GM18873 (cell line): ENCODE measurements at regions not wholly inside any gene's neighbourhood (a gene's known extent, or its start where the extent isn't known, plus 50 kb on each side); places are given as distances from the start of the nearest gene placed in this dataset.
"Not testable (repeated sequence)": the region's sequence is repeated elsewhere in the genome, so short reads cannot be mapped to it uniquely, and the experiment has no call there.

Experiments
- ATAC-seq: cut with Tn5 transposase; IDR thresholded peaks from one replicate; pipeline ENCODE4 v1.9.1; 2021; ENCODE audit warnings: mild to moderate bottlenecking, moderate library complexity, moderate number of reproducible peaks; ENCODE audit not compliant: unreplicated experiment, low FRiP score

DNA sequence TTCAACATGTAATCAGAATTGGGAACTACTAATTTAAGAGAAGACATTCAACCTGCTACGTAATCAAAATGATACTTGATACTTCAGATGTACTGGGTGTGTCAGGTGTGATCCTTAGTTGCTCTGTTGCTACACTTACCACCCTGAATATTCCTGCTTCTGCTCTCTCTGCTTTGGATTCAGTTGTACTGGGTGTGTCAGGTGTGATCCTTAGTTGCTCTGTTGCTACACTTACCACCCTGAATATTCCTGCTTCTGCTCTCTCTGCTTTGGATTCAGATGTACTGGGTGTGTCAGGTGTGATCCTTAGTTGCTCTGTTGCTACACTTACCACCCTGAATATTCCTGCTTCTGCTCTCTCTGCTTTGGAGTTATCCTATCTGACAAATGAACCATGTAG is 290.2 kb downstream of the RAB38 start:
- not testable (repeated sequence) for ATAC-seq

DNA sequence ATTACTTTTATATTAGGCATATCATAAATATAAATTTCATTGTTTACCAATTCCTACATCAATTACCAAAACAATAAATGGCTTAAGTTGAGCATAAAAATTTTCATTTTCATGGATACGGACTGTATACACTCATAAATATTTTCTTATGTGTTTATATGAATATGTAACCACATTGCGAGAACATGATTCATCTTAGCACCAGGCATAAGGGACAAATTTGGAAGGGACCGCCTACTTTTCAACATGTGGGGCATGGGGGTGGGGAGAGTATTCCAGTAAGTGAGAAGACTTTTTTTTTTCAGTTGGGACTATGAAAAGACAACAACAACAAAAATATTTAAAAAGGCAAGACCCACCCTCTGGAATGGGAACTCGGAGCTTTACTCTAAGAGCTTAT is 296.1 kb downstream of the RAB38 start:
- ATAC-seq = no peak

DNA sequence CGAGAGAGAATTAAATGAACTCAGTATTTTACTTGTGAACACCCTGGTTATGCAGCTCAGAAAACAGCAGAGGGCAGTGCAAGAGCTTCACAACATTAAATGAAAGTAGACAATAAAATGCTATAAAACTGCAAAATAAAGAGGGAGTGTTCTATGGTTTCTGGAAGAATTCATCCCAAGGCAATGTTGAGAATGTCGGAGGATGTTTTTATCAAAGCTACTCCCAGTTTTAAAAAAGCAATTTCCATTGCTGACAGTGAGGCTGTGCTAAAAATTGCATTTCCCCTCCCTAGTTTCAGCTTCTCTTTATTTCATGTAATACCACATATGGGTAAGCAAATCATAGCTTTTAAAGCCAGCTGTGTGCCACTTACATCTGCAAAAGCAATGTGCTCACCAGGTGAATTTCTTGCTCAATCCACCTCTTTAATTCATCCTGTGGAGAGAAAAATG is 296.8 kb downstream of the RAB38 start:
- ATAC-seq = no peak

DNA sequence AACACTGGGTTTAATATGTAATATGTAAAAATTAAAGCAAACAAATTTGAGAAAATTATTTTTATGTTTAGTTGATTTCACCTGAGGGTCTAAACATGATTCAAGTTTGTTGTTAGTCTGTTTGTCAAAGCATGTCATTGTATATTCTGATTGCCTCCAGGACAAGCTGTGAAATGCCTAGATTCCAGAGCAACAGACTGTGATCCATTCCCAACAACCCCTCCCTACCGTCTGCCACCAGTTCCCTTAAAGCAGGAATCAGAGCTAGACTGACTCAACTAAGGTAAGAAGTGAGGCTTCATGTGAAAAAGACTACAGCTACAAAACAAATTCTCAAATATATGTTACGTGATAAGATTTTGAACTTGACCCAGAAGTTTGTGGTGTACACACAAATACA is 304.2 kb downstream of the RAB38 start:
- no peak for ATAC-seq

DNA sequence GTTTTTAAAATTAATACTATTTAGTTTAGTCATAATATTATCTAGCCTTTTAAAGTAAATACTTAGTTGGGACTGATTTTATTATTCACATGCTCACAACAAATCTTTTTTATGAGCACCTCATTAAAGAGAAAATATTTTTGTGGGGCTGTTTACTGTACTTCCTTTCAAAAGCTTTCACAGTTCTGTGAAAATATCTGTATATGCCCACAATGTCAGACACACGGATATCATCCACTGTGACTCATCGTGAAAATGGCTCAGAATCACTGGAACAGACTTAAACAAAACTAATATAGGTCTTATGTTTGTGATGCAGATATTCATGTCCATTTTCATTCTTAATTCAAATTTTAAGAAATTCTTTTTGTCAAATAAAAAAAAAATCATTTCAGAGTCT is 305.2 kb downstream of the RAB38 start:
- ATAC-seq = no peak

- no peak for ATAC-seq
Observed at GRCh38 chr11:87866951-87867350, 308.3 kb downstream of the RAB38 start.

GRCh38 chr11:87861030-87861429 is 314.2 kb downstream of the RAB38 start:
- no peak for ATAC-seq

GRCh38 chr11:87859636-87860035 is 315.6 kb downstream of the RAB38 start:
- ATAC-seq = no peak

GRCh38 chr11:87851827-87852226 is 323.4 kb downstream of the RAB38 start:
- ATAC-seq = no peak

DNA sequence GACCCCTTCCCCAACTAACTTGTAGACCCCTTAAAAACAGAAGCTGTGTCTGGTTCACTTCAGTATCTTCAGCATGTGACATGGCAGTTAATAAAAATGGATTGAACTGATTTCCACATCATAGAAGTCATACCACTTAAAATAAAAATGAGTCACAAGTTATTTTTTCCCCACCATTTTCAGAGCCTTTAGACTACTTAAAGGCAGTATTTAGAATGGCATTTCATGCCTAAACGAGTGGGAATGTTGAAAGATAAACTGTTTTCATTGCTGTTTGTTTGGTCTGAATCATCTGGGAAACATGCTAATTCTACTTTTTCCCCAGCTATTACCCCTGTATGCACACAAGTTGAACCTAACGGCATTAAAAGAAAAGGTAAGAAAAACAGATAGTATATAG is 324.0 kb downstream of the RAB38 start:
- ATAC-seq = no peak

DNA sequence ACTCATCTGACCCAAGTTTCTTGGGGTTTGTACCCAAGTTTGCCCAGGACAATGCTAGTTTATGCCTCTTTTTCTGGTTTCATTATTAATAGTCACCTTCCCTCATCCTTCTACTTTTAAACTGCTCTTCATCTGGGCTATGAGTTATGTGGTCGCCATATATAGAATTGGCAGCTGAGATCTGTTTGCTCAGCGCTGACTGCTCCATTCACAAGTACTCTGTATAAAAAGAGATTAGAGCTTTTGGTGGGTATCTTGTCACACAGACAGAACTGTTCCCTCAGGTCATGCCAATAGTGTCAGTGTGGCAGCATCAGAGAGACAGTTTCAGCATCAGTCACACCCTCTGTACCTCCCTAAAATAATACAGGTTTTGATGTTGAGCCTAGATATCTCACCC is 326.0 kb downstream of the RAB38 start:
- ATAC-seq = no peak

DNA sequence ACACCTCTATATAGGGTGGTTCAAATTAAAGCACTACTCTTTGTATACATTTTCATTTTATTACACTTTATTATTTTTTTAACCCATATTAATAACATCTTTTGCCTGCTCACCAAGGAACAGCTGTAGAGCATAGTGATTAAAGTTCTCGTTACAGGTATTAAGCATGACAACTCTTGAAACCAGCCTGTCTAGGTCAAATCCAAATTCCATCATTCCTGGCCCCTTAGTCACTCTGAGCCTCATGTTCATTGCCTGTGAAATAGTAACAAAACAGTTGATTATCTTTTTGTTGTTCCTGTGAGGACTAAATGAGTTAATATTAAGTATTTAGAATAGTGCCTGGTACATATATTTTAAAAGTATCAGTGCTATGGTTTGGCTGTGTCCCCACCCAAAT is 334.5 kb downstream of the RAB38 start:
- ATAC-seq = no peak

DNA sequence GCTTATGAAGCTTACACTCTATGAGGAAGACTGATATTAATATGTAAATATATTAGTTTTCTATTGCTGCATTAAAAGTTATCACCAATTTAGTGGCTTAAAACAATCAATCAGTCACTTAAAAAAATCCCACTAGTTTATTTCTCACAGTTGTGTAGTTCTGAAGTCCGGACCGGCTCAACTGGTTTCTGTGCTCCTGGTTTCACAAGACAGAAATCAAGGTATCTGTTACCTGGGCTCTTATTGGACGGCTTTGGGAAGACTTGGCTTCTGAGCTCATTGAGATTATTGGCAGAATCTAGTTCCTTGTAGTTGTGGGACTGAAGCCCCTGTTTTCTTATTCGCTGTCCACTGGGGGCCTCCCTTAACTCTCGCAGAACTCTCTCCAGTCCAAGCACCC is 343.0 kb downstream of the RAB38 start:
- ATAC-seq = no peak

DNA sequence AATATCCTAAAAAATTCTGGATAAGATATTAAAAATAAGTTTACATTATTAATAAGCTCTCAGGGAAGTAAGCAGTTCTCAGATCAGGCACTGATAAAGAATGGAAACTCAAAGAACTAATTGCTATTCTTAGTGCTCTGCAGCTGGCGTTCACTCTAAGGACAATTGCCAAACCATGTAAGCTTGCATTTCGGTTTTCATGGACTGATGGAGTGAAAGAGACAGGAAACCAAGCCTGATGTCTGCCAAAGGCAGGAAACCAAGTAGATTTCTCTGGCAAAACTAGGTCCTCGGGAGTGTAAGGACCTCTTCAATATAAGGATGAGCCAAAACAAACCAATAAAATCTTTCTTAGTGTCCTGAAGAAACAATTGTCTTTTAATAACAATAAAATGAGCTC is 355.2 kb downstream of the RAB38 start:
- ATAC-seq = no peak

GRCh38 chr11:87819151-87819550 is 356.1 kb downstream of the RAB38 start:
- ATAC-seq = no peak

- ATAC-seq = no peak
Observed at GRCh38 chr11:87812571-87813365, 362.5 kb downstream of the RAB38 start.

DNA sequence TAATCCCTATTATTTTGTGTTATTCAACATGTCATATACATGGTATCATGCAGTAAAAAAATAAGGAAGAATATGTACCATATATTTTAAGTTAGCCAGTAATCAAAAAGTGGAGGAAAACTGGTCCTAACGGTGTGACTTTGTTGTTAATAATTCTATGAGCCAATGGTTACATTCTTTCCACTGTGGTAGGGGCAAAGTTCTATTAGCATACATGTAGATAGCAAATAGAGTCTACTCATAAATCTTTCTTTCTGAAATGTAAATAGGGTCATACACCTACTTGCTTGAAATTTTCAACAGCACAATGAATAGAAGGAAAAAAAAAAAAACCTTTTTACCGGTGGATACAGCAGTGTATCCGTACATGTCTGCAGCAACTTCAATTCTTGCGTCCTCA is 364.8 kb downstream of the RAB38 start:
- ATAC-seq = no peak

GRCh38 chr11:87809256-87809655 is 366.0 kb downstream of the RAB38 start:
- ATAC-seq = no peak

GRCh38 chr11:87804176-87804575 is 371.1 kb downstream of the RAB38 start:
- no peak for ATAC-seq

DNA sequence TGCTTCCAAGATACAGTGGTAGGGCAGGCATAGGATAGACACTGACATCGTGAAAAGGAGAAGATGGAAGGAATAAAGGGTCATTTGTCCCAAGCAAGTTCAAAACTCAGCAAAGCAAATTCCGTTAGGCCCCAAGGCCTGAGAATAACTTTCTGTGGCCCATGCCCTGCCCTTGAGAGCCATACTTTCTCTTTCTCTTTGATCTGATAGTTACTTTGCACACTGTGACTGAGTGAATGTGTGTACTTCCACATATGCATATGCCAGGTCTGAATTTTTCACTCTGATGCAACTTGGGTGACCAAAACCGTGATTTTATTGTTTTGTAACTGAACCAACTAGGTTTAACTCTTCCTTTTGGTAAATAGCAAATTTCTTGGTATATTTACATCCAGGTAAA is 371.5 kb downstream of the RAB38 start:
- no peak for ATAC-seq

DNA sequence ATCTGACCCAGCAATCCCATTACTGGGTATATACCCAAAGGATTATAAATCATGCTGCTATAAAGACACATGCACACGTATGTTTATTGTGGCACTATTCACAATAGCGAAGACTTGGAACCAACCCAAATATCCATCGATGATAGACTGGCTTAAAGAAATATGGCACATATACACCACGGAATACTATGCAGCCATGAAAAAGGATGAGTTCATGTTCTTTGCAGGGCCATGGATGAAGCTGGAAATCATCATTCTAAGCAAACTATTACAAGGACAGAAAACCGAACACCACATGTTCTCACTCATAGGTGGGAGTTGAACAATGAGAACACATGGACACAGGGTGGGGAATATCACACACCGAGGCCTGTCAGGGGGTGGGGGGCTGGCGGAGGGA is 390.4 kb downstream of the RAB38 start:
- ATAC-seq = not testable (repeated sequence)

DNA sequence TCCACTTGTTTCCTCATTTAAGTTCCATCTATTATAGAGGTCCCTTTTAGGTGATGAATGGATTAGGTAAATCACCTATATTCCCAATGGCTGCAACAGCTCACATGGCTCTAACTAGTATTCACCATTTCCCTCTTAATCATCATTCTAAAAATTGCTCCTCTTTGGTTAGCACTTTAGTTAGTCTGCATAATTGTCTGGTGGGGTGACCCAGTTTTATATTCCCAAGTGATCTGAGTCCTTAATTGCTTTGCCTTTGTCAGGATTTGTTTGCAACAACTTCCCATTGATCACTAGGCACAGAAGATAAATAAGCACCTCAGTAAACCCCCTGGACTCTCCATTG is 395.2 kb downstream of the RAB38 start:
- no peak for ATAC-seq
